H1 (cell line): ENCODE measurements at regions not wholly inside any gene's neighbourhood (a gene's known extent, or its start where the extent isn't known, plus 50 kb on each side); places are given as distances from the start of the nearest gene placed in this dataset.

Experiments
- CTCF ChIA-PET: fragments of 300-600 bp; sonication (Branson Sonifier 250); formaldehyde crosslinking; loops from one replicate; lab custom pipeline; 2021; ENCODE audit not compliant: partially characterized antibody; lab: Charles Lee
- POLR2A ChIA-PET: fragments of 300-600 bp; sonication (Branson Sonifier 250); formaldehyde crosslinking; loops from one replicate; lab custom pipeline; 2021; ENCODE audit warnings: inconsistent platforms; ENCODE audit not compliant: partially characterized antibody; lab: Charles Lee
- DNase-seq, 2 experiments: peaks; one replicate each; pipeline versions ENCODE4 v3.0.0 to v3.0.0-alpha.2; 2010 to 2022; ENCODE audit warnings: low spot score in 2 of 2, low read depth in 1 of 2, mixed read lengths in 1 of 2
- FAIRE-seq: peaks from 2 replicates; lab custom pipeline; 2011; peaks lifted over from hg19 to GRCh38; lab: Jason Lieb, UNC
- H2AFZ ChIP-seq: 2 replicates; pipeline ENCODE4 v1.8.1; 2012; ENCODE audit warnings: low read length, inconsistent platforms
- H2AK5ac ChIP-seq: 2 replicates; pipeline ENCODE4 v1.6.1; 2013; ENCODE audit warnings: low read depth, low read length
- H2BK120ac ChIP-seq: replicated peaks from 2 replicates; pipeline ENCODE3; 2013; ENCODE audit warnings: low read depth, low read length, inconsistent platforms
- H2BK12ac ChIP-seq: 2 replicates; pipeline ENCODE4 v1.6.1; 2013; ENCODE audit warnings: low read depth, low read length
- H2BK15ac ChIP-seq: 2 replicates; pipeline ENCODE4 v1.6.1; 2013; ENCODE audit warnings: low read length
- H2BK20ac ChIP-seq: 2 replicates; pipeline ENCODE4 v1.6.1; 2013; ENCODE audit warnings: low read length
- H2BK5ac ChIP-seq: 2 replicates; pipeline ENCODE4 v1.6.1; 2013; ENCODE audit warnings: low read depth, low read length
- H3K14ac ChIP-seq: 2 replicates; pipeline ENCODE4 v1.6.1; 2013; ENCODE audit warnings: inconsistent platforms; ENCODE audit not compliant: insufficient read length
- H3K18ac ChIP-seq: 2 replicates; pipeline ENCODE4 v1.6.1; 2013; ENCODE audit warnings: low read length; ENCODE audit errors: extremely low read depth
- H3K23ac ChIP-seq: 2 replicates; pipeline ENCODE4 v1.6.1; 2013; ENCODE audit warnings: inconsistent platforms; ENCODE audit not compliant: insufficient read length
- H3K23me2 ChIP-seq: 2 replicates; pipeline ENCODE4 v1.6.1; 2013; ENCODE audit warnings: low read depth, low read length
- H3K27ac ChIP-seq: 2 replicates; pipeline ENCODE4 v1.6.1; 2011; ENCODE audit warnings: low read depth, low read length, inconsistent platforms
- H3K27me3 ChIP-seq, 4 experiments: replicated peaks in 1 of 4; 1 replicate in 1 of 4; 2 replicates in 3 of 4; pipeline versions ENCODE4 v1.6.1 to v1.8.1; 2011 to 2013; ENCODE audit warnings: low read length in 3 of 4, mild to moderate bottlenecking in 3 of 4, inconsistent platforms in 2 of 4, mixed read lengths in 2 of 4, moderate library complexity in 1 of 4; ENCODE audit not compliant: control insufficient read depth in 3 of 4, insufficient read depth in 3 of 4; ENCODE audit errors: extremely low read depth in 1 of 4
- H3K36me3 ChIP-seq, 4 experiments: 2 replicates each; pipeline versions ENCODE4 v1.6.1 to v1.8.1; 2011 to 2013; ENCODE audit warnings: mild to moderate bottlenecking in 4 of 4, low read length in 3 of 4, moderate library complexity in 2 of 4, control low read depth in 1 of 4, inconsistent platforms in 1 of 4; ENCODE audit not compliant: insufficient read depth in 4 of 4, control insufficient read depth in 2 of 4
- H3K4ac ChIP-seq: replicated peaks from 2 replicates; pipeline ENCODE3; 2013; ENCODE audit warnings: low read length, low read depth, mixed read lengths, inconsistent platforms; ENCODE audit not compliant: insufficient read length
- H3K4me1 ChIP-seq, 4 experiments: replicated peaks in 1 of 4; 1 replicate in 1 of 4; 2 replicates in 3 of 4; pipeline versions ENCODE4 v1.6.1 to v1.8.1; 2011 to 2013; ENCODE audit warnings: low read length in 3 of 4, inconsistent platforms in 2 of 4, mixed read lengths in 1 of 4; ENCODE audit not compliant: insufficient read depth in 4 of 4, control insufficient read depth in 3 of 4
- H3K4me2 ChIP-seq, 2 experiments: 2 replicates each; pipeline versions ENCODE4 v1.6.1 to v1.8.1; 2011 to 2013; ENCODE audit warnings: low read depth in 2 of 2, low read length in 2 of 2, control low read depth in 1 of 2, inconsistent platforms in 1 of 2, mild to moderate bottlenecking in 1 of 2; ENCODE audit not compliant: insufficient read depth in 1 of 2
- H3K4me3 ChIP-seq, 4 experiments: fragments of 200-600, 300-600 bp in 1 of 4; sonication (generic), shearing (Covaris generic), sonication (Bioruptor Twin) in 1 of 4; 2 replicates each; pipeline versions ENCODE4 v1.5.1 to v1.8.1; 2011 to 2016; ENCODE audit warnings: low read length in 4 of 4, low read depth in 3 of 4, control low read depth in 2 of 4, inconsistent platforms in 2 of 4, mild to moderate bottlenecking in 2 of 4, mixed read lengths in 1 of 4, moderate library complexity in 1 of 4; ENCODE audit not compliant: insufficient read depth in 2 of 4; ENCODE audit errors: extremely low read depth in 1 of 4
- H3K56ac ChIP-seq: replicated peaks from 2 replicates; pipeline ENCODE3; 2013; ENCODE audit warnings: low read depth, mild to moderate bottlenecking, mixed read lengths, low read length, inconsistent platforms; ENCODE audit not compliant: insufficient read length
- H3K79me1 ChIP-seq: 2 replicates; pipeline ENCODE4 v1.6.1; 2013; ENCODE audit warnings: low read depth, low read length, control low read depth
- H3K79me2 ChIP-seq, 2 experiments: 2 replicates each; pipeline versions ENCODE4 v1.6.1 to v1.8.1; 2012 to 2013; ENCODE audit warnings: low read length in 2 of 2, mild to moderate bottlenecking in 2 of 2, inconsistent platforms in 1 of 2; ENCODE audit not compliant: insufficient read depth in 2 of 2, control insufficient read depth in 1 of 2
- H3K9ac ChIP-seq, 4 experiments: replicated peaks in 1 of 4; 1 replicate in 1 of 4; 2 replicates in 3 of 4; pipeline versions ENCODE4 v1.6.1 to v1.8.1; 2011 to 2013; ENCODE audit warnings: low read depth in 3 of 4, low read length in 3 of 4, control low read depth in 2 of 4, mild to moderate bottlenecking in 2 of 4, moderate library complexity in 2 of 4, inconsistent platforms in 1 of 4; ENCODE audit errors: extremely low read depth in 1 of 4
- H3K9me3 ChIP-seq, 2 experiments: 2 replicates each; pipeline versions ENCODE4 v1.6.1 to v1.8.1; 2012 to 2013; ENCODE audit warnings: mild to moderate bottlenecking in 2 of 2, moderate library complexity in 2 of 2, control low read depth in 1 of 2, inconsistent platforms in 1 of 2, low read depth in 1 of 2, low read length in 1 of 2, mixed read lengths in 1 of 2; ENCODE audit not compliant: insufficient read depth in 2 of 2
- H4K20me1 ChIP-seq, 2 experiments: replicated peaks in 1 of 2; 2 replicates each; pipeline versions ENCODE3 to v1.8.1; 2011 to 2013; ENCODE audit warnings: inconsistent platforms in 2 of 2, low read length in 2 of 2, mild to moderate bottlenecking in 1 of 2; ENCODE audit not compliant: insufficient read depth in 2 of 2, control insufficient read depth in 1 of 2
- H4K5ac ChIP-seq: 2 replicates; pipeline ENCODE4 v1.6.1; 2013; ENCODE audit warnings: low read length, low read depth, mixed read lengths, inconsistent platforms; ENCODE audit not compliant: insufficient read length
- H4K8ac ChIP-seq: 2 replicates; pipeline ENCODE4 v1.8.0; 2013; ENCODE audit warnings: mild to moderate bottlenecking, moderate library complexity, low read length, inconsistent platforms; ENCODE audit not compliant: insufficient read depth; ENCODE audit errors: extremely low read depth
- H4K91ac ChIP-seq: replicated peaks from 2 replicates; pipeline ENCODE3; 2013; ENCODE audit warnings: low read length, mixed read lengths, inconsistent platforms; ENCODE audit not compliant: insufficient read length
- NANOG ChIP-seq: IDR thresholded peaks from 2 replicates; pipeline ENCODE4 v1.6.1; 2011; ENCODE audit warnings: low read length, low read depth, mild to moderate bottlenecking, inconsistent platforms; ENCODE audit not compliant: insufficient read depth, poor library complexity, severe bottlenecking
- TAF7 ChIP-seq: optimal IDR thresholded peaks from 2 replicates; pipeline ENCODE3; 2011; ENCODE audit warnings: low read depth, mild to moderate bottlenecking, inconsistent platforms, low read length, moderate library complexity, borderline replicate concordance
- YY1 ChIP-seq: IDR thresholded peaks from 2 replicates; pipeline ENCODE4 v1.6.1; 2011; ENCODE audit warnings: low read depth, mild to moderate bottlenecking, low read length
- ZNF274 ChIP-seq: IDR thresholded peaks from 2 replicates; pipeline ENCODE4 v1.7.0; 2012; ENCODE audit warnings: low read length, borderline replicate concordance; ENCODE audit errors: extremely low read depth
- WGBS, 2 experiments: shearing (Covaris generic) in 1 of 2; methylation state at CpG; one replicate each; pipeline versions ENCODE4 v1.1.6 to v1.1.7; 2013 to 2015; ENCODE audit warnings: low lambda C conversion rate in 2 of 2, mixed read lengths in 2 of 2, inconsistent platforms in 1 of 2, low coverage in 1 of 2, missing lambda C conversion rate in 1 of 2; ENCODE audit not compliant: insufficient replicate concordance in 2 of 2, insufficient coverage in 1 of 2, insufficient read length in 1 of 2; ENCODE audit errors: extremely low coverage in 1 of 2, missing lambda C conversion rate in 1 of 2; 5-methylcytosine and 5-hydroxymethylcytosine counted together

- 85 to 100% methylated on average over 2 to 8 of the region's 8 CpGs for WGBS, 2 experiments
- Histone ChIP-seq H3K36me3 (no peaks in the 10 kb centered on the region), H3K4me1 (peaks cover 0 to 3% (median 0%) of the 10 kb centered on the region in 4 experiments; a peak in 1 of 7 replicates), H2BK5ac (no peak overlapping the region)
- CTCF ChIA-PET: interaction anchor here (0.6 to 1.3 kb wide), 7 partner anchors 12 to 280 kb away, joined by 3 to 8 read pairs (median 3); no protein-coding TSS in a partner anchor
- TF ChIP-seq YY1: no peak
- no peak for TF ChIP-seq TAF7
- no peak for TF ChIP-seq NANOG
- TF ChIP-seq ZNF274: no peak
- TF ChIP-seq, all 59 proteins: peak for 0
- Histone ChIP-seq H4K20me1 (no peaks in the 10 kb centered on the region), H3K56ac (no peak overlapping the region), H2BK15ac (no peak overlapping the region), H2BK12ac (no peak overlapping the region), H3K18ac (no peak overlapping the region), H4K8ac (no peak overlapping the region), H2AFZ (no peak overlapping the region), H3K79me1 (no peaks in the 10 kb centered on the region), H2BK20ac (no peak overlapping the region), H3K9me3 (no peaks in the 10 kb centered on the region), H3K23me2 (peaks cover 1% of the 10 kb centered on the region; the same call in 1 of the 2 replicates), H3K4me2 (no peak overlapping the region), H3K27me3 (no peaks in the 10 kb centered on the region), H3K79me2 (no peaks in the 10 kb centered on the region), H3K4ac (no peak overlapping the region), H3K14ac (no peak overlapping the region), H3K27ac (no peak overlapping the region), H4K91ac (no peak overlapping the region), H3K4me3 (no peak overlapping the region), H2AK5ac (no peak overlapping the region), H3K23ac (no peak overlapping the region), H2BK120ac (no peak overlapping the region), H3K9ac (no peak overlapping the region), H4K5ac (no peak overlapping the region)
- DNase-seq: no peak
- FAIRE-seq: no peak
- POLR2A ChIA-PET: no interaction called here
Observed at GRCh38 chr2:19649785-19650380, 251.9 kb downstream of the TTC32 start.
